Thyroid gland (tissue), 4 donors: ENCODE measurements at regions not wholly inside any gene's neighbourhood (a gene's known extent, or its start where the extent isn't known, plus 50 kb on each side); places are given as distances from the start of the nearest gene placed in this dataset.

ENCODE experiments used
- CTCF ChIP-seq, 6 experiments: fragments of 200-600 bp in 3 of 6; fragments of 450-650 bp in 3 of 6; sonication (generic) in 3 of 6; IDR thresholded peaks; one replicate each; pipeline ENCODE4 v1.5.1; 2016 to 2019; ENCODE audit warnings: antibody characterized with exemption in 6 of 6, mild to moderate bottlenecking in 2 of 6, inconsistent platforms in 1 of 6, moderate library complexity in 1 of 6
- POLR2A ChIP-seq, 2 donors: fragments of 450-650 bp; IDR thresholded peaks; one replicate each; pipeline ENCODE4 v1.6.1; 2017; ENCODE audit warnings: antibody characterized with exemption in 2 of 2, mild to moderate bottlenecking in 2 of 2, moderate library complexity in 1 of 2

GRCh38 chr15:36414670-36415069, 164.8 kb upstream of the CDIN1 start:
- TF ChIP-seq POLR2A (IDR thresholded peaks at IDR 0.05): no peak
- TF ChIP-seq CTCF (IDR thresholded peaks at IDR 0.05): no peak
